Aorta (tissue), 5 donors: ENCODE measurements at regions not wholly inside any gene's neighbourhood (a gene's known extent, or its start where the extent isn't known, plus 50 kb on each side); places are given as distances from the start of the nearest gene placed in this dataset.
"Not testable (repeated sequence)": the region's sequence is repeated elsewhere in the genome, so short reads cannot be mapped to it uniquely, and the experiment has no call there.

ENCODE experiments used
- ATAC-seq: fragments of 200-7000 bp; cut with Tn5 transposase; one replicate; pipeline ENCODE4 v1.9.1; 2022; ENCODE audit warnings: moderate library complexity; ENCODE audit not compliant: low FRiP score
- DNase-seq, 2 donors: peaks; one replicate each; pipeline ENCODE4 v3.0.0-alpha.2; 2020
- H3K27ac ChIP-seq, 2 donors: one replicate each; pipeline ENCODE4 v1.5.1; 2013; ENCODE audit warnings: low read length in 2 of 2, mild to moderate bottlenecking in 2 of 2, moderate library complexity in 2 of 2, control low read depth in 1 of 2, inconsistent platforms in 1 of 2, low read depth in 1 of 2
- H3K27me3 ChIP-seq, 2 donors: one replicate each; pipeline ENCODE4 v1.6.1; 2013; ENCODE audit warnings: control low read depth in 1 of 2, low read length in 1 of 2, mild to moderate bottlenecking in 1 of 2, moderate library complexity in 1 of 2; ENCODE audit not compliant: insufficient read depth in 2 of 2, control insufficient read depth in 1 of 2
- H3K36me3 ChIP-seq, 2 donors: one replicate each; pipeline ENCODE4 v1.6.1; 2013; ENCODE audit warnings: control low read depth in 1 of 2, low read length in 1 of 2, mild to moderate bottlenecking in 1 of 2; ENCODE audit not compliant: insufficient read depth in 2 of 2, control insufficient read depth in 1 of 2
- H3K4me1 ChIP-seq, 2 donors: one replicate each; pipeline ENCODE4 v1.6.1; 2013; ENCODE audit warnings: low read length in 2 of 2, control low read depth in 1 of 2, mild to moderate bottlenecking in 1 of 2, moderate library complexity in 1 of 2; ENCODE audit not compliant: insufficient read depth in 2 of 2, control insufficient read depth in 1 of 2
- H3K4me3 ChIP-seq, 2 donors: one replicate each; pipeline ENCODE4 v1.5.1; 2013; ENCODE audit warnings: low read length in 2 of 2, control low read depth in 1 of 2, mild to moderate bottlenecking in 1 of 2
- H3K9me3 ChIP-seq: one replicate; pipeline ENCODE4 v1.6.1; 2013; ENCODE audit warnings: mild to moderate bottlenecking, low read length; ENCODE audit not compliant: control insufficient read depth
- WGBS, 2 donors: extraction: QIAGEN DNeasy Blood & Tissue Kit; methylation state at CpG; one replicate each; pipeline ENCODE4 v1.1.7; 2013; 5-methylcytosine and 5-hydroxymethylcytosine counted together
- intact Hi-C, 2 donors: fragments of 100-400 bp; cut with DNase I; formaldehyde crosslinking; loops; one replicate each; pipeline versions ENCODE4 v1.14.2 to v1.15.0; 2022
- donor health status: healthy with polysubstance abuse.
- donor health status: Bipolar disorder and iron deficiency.
- donor health status: DM: no; HTN: no; CAD: no.
- donor health status: DM: no; HTN: no; CAD: no.
- donor health status: DM: yes; HTN: yes; CAD: no.

DNA sequence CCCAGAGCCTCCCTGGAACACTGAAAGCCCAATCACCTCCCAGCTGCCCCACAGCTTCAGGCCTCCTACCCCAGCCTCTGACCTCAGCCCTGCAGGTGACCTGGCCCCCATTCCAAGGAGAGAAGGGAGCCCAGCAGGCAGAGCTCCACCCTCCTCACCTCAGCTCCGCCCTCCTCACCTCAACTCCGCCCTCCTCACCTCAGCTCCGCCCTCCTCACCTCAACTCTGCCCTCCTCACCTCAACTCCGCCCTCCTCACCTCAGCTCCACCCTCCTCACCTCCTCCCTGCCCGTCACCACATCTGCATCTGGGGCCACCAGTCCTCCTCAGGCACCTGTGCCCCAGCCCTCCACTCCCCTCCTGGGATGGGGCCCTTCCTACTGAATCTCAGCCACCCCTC is 112.2 kb upstream of the SFSWAP start:
- no peaks in the 10 kb centered on the region for H3K27me3 ChIP-seq
- no peaks in the 10 kb centered on the region for H3K9me3 ChIP-seq
- no peaks in the 10 kb centered on the region for H3K36me3 ChIP-seq
- 68 to 70% methylated on average over 5 of the region's 5 CpGs for WGBS, 2 donors
- intact Hi-C loops = no loop called here
- no peak for ATAC-seq
- H3K4me1 ChIP-seq = no peaks in the 10 kb centered on the region
- H3K27ac ChIP-seq = no peak overlapping the region
- H3K4me3 ChIP-seq = no peak overlapping the region
- no peak for DNase-seq

DNA sequence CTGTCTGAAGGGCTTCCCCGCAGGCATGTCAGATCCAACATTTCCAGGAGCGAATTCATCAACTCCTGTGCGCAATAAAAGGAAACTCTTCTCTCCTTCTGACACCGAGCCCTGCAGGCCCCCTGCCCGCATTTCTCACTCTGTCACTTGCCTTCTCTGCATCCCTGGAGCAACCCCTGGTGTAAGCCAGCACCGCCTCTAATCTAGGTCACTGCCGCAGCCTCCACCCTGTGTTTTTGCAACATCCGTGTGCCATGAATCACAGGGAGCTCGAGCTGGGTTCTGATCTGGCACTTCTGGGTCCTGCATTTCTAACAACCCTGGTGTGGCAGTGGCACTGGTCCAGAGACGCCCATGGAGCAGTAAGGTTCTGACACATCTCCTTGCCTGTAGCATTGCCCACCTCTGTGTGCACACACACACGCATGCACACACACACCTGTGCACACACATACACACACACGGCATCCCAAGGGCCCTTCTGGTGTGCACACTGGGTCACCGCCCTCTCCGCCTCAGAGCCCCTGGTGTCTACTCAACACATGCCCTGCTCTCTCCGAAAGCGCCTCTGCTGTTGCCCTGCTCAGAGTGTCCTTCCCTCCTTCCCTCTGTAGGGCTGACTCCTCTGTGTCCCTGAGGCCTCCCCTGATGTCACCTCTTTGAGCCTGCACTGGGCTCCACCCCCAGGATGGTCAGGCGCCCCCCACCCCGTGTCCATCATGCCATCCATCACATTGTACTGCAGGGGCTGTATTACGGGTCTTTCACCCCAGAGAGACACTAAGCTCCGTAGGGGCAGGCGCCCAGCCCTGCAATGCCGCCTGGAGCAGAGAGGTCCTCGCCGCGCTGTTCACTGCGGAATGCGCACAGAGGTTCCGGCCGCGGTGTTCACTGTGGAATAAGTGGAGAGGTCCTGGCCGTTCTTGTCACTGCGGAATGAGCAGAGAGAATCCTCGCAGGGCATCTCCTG is 111.4 kb upstream of the SFSWAP start:
- Histone ChIP-seq H3K36me3 (no peaks in the 10 kb centered on the region), H3K4me3 (no peak overlapping the region), H3K27ac (no peak overlapping the region), H3K4me1 (no peaks in the 10 kb centered on the region), H3K27me3 (no peaks in the 10 kb centered on the region), H3K9me3 (no peaks in the 10 kb centered on the region)
- no peak for ATAC-seq
- intact Hi-C loops = loop anchor here in 1 of 2 donors (10.0 kb wide), 1 partner anchor 405 kb away; no protein-coding TSS in a partner anchor
- WGBS, 2 donors = 81 to 82% methylated on average over 33 of the region's 33 CpGs
- no peak for DNase-seq

DNA sequence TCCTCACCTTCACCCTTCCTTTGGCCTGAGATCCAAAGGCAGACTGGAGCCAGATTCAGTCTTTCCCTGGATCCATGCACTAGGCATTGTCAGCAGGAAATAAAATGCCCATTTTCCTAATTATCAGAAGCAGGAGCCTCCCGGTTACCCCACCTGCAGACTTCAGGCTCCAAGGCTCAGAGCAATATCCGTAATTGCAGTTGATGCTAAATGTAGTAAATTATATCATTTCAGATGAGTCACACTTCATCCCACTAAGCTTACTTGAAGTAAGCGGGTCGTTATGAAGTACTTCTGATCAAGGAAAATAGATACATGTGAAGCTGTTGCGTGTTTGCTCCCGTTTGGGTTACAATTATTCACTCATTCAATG is 110.7 kb upstream of the SFSWAP start:
- Histone ChIP-seq H3K27ac (no peak overlapping the region), H3K9me3 (no peaks in the 10 kb centered on the region), H3K36me3 (no peaks in the 10 kb centered on the region), H3K27me3 (no peaks in the 10 kb centered on the region), H3K4me3 (no peak overlapping the region), H3K4me1 (no peaks in the 10 kb centered on the region)
- WGBS, 2 donors = 79 to 82% methylated on average over 6 of the region's 6 CpGs
- DNase-seq (no peak), ATAC-seq (no peak)
- intact Hi-C loops = loop anchor here in 1 of 2 donors (10.0 kb wide), 1 partner anchor 405 kb away; no protein-coding TSS in a partner anchor

DNA sequence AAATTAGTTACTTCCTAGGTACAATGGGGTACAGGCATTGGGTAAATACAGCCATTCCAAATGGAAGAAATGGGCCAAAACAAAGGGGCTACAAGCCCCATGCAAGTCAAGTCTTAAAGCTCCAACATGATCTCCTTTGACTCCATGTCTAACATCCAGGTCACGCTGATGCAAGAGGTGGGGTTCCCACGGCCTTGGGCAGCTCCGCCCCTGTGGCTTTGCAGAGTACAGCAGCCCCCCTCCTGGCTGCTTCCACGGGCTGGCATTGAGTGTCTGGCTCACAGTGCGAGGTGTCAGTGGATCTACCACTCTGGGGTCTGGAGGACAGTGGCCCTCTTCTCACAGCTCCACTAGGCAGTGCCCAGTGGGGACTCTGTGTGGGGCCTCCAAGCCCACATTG is 109.4 kb upstream of the SFSWAP start:
- WGBS, 2 donors = 72 to 76% methylated on average over 5 of the region's 5 CpGs
- intact Hi-C loops = loop anchor here in 1 of 2 donors (10.0 kb wide), 1 partner anchor 403 kb away; no protein-coding TSS in a partner anchor

DNA sequence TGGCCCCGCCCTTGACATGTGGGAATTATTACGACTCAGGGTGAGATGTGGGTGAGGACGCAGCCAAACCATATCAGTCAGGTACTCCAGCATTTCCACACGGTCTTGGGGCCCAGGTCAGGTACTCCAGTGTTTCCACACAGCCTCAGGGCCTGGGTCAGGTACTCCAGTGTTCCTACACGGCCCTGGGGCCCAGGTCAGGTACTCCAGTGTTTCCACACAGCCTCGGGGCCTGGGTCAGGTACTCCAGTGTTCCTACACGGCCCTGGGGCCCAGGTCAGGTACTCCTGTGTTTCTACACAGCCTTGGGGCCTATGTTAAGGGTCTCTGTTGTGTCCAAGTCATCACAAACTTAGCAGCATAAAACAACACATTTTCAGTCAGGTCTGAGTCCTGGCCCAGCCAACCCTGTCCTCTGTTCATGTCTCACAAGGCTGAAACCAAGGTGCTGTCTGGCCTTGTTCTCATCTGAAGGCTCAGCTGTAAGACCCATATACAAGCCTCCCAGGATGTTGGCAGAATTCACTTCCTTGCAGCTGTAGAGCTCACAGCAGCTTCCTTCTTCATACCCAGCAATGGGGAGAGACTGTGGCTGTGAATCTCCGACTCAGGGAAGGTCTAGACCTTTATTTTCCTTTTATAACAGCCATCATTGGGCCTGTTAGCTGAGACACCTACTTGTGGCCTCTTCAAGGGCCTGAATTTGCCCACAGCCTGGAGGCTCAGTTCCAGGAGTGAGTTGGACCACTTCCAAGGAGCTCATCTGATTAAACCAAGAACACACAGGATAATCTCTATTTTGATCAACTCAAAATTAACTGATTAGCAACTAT is 107.6 kb upstream of the SFSWAP start:
- no peak for ATAC-seq
- no peaks in the 10 kb centered on the region for H3K27me3 ChIP-seq
- intact Hi-C loops = loop anchor here in 1 of 2 donors (10.0 kb wide), 1 partner anchor 401 kb away; no protein-coding TSS in a partner anchor

More for the DNA sequence above, 109.4 kb upstream of the SFSWAP start:
- H3K36me3 ChIP-seq, H3K9me3 ChIP-seq, H3K27ac ChIP-seq, DNase-seq, H3K27me3 ChIP-seq, H3K4me1 ChIP-seq, ATAC-seq, H3K4me3 ChIP-seq: not testable (repeated sequence)

DNA sequence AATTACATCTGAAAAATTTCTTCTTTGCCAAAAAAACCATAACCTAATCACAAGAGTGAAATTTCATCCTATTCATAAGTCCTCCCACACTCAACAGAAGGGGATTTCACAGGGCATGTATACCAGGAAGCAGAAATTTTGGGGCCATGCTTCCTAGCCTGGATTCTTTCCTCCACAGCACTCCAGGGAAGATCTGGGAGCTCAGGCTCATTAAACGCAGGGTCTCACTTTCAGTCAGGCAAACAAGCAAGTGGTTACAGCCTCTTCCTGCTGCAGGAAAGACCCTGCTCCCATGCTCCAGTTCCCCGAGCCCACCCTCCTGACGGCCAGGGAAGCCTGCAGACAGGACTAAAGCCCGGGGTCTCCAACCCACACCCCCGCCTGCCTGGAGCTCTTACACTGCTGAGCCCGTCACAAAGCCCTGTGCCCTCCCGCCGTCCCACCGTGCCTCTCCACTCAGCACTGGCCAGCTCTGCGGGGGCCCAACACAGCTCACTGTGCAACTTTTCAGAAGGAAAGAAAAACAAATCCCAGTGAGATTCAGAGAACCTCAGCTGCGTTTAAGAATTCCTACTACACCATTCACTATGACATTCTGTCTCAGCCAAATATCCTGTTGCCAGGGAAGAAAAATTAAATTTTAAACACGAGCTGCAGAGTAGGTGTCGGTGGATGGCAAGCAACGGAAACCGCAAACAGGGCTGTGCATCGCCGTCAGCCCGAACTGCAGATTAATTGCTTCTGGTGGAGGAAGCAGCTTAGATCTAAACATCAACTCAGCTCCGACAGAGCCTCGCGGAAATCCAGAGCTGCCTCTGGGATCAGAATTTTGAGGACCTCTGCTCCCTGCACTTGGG is 106.7 kb upstream of the SFSWAP start:
- WGBS, 2 donors = 3 to 11% methylated on average over 16 to 21 of the region's 21 CpGs
- Histone ChIP-seq H3K27me3 (no peaks in the 10 kb centered on the region), H3K27ac (no peak overlapping the region), H3K4me1 (no peaks in the 10 kb centered on the region), H3K4me3 (no peak overlapping the region), H3K36me3 (no peaks in the 10 kb centered on the region), H3K9me3 (no peaks in the 10 kb centered on the region)
- DNase-seq = no peak
- no peak for ATAC-seq
- intact Hi-C loops = loop anchor here in 1 of 2 donors (10.0 kb wide), 1 partner anchor 401 kb away; no protein-coding TSS in a partner anchor

More for the DNA sequence above, 107.6 kb upstream of the SFSWAP start:
- WGBS, 2 donors = 68 to 69% methylated on average over 8 of the region's 8 CpGs
- no peaks in the 10 kb centered on the region for H3K9me3 ChIP-seq
- no peaks in the 10 kb centered on the region for H3K36me3 ChIP-seq
- no peaks in the 10 kb centered on the region for H3K4me1 ChIP-seq
- no peak overlapping the region for H3K27ac ChIP-seq
- DNase-seq = no peak
- no peak overlapping the region for H3K4me3 ChIP-seq

DNA sequence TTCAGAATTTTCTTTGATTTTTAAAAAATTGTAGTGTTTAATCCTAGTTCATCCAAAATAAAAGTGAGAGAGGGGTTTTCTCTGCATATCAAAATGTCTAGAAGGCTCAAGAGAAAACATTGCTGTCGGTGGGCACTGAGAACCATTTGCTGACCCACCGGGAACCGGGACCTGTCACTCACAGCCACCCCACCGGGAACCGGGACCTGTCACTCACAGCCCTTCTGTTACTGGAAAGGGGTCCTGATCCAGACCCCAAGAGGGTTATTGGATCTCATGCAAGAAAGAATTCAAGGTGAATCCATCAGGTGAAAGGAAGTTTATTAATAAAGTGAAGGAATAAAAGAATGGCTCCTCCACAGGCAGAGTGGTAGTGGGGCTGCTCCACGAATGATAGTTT is 106.0 kb upstream of the SFSWAP start:
- DNase-seq (no peak), ATAC-seq (no peak)
- Histone ChIP-seq H3K4me3 (no peak overlapping the region), H3K36me3 (no peaks in the 10 kb centered on the region), H3K27ac (no peak overlapping the region), H3K9me3 (no peaks in the 10 kb centered on the region), H3K4me1 (no peaks in the 10 kb centered on the region), H3K27me3 (no peaks in the 10 kb centered on the region)
- intact Hi-C loops = loop anchor here in 1 of 2 donors (10.0 kb wide), 1 partner anchor 400 kb away; no protein-coding TSS in a partner anchor
- WGBS, 2 donors = 65 to 74% methylated on average over 6 of the region's 6 CpGs

DNA sequence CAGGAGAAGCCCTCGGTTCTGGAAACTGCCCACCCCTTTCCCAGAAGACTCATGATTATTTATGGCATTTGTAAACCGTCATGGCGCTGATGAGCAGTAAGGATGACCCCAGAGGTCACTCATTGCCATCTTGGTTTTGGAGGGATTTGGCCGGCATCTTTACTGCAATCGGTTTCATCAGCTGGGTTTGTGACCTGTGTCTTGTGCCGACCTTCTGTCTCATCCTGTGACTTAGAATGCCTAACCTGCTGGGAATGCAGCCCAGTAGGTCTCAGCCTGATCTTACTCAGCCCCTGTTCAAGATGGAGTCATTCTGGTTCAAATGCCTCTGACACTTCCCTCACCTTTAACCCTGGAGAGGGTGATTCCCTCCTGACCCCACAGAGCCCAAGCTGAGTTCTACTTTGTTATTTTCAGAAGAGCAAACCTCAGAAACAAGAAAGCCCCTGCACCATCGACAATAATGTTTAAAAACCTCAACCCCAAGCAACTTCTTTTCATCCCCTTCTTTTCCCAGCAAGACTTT is 105.5 kb upstream of the SFSWAP start:
- Histone ChIP-seq H3K4me1 (no peaks in the 10 kb centered on the region), H3K27me3 (no peaks in the 10 kb centered on the region), H3K27ac (no peak overlapping the region), H3K4me3 (no peak overlapping the region), H3K36me3 (no peaks in the 10 kb centered on the region), H3K9me3 (no peaks in the 10 kb centered on the region)
- intact Hi-C loops = loop anchor here in 1 of 2 donors (10.0 kb wide), 1 partner anchor 399 kb away; no protein-coding TSS in a partner anchor
- ATAC-seq (no peak), DNase-seq (no peak)
- 39 to 57% methylated on average over 7 of the region's 7 CpGs for WGBS, 2 donors
